ENCODE measurements at regions not wholly inside any gene's neighbourhood (a gene's known extent, or its start where the extent isn't known, plus 50 kb on each side); places are given as distances from the start of the nearest gene placed in this dataset.

DNA sequence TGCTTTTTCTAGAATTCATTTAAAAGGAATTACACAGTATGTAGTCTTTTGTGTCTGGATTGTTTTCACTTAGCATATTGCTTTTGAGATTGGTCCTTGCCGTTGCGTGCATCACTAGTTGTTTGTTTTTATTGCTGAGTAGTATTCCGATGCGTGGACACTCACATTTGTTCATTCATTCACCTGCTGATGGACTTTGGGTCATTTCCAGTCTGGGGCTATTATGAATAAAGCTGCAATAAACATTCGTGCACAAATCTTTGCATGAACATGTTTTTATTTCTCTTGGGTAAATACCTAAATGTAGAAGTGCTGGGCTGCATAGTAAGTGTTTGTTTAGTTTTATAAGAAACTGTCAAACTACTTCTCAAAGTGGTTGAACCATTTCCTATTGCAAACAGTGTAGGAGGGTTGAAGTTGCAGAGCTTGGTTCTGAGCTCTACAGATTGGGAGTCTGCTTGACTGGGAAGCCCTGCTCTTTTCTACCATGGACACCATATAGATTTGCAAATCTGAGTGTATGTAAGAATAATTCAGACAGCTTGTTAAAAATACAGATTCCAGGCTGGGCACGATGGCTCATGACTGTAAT lies 404.7 kb upstream of the PROX1 start:
- no peak for TF ChIP-seq TAF1 (IDR thresholded peaks at IDR 0.05; ENCODE audit: borderline replicate concordance, low read depth, low read length)
- TF ChIP-seq EP300 (IDR thresholded peaks at IDR 0.05; ENCODE audit: borderline replicate concordance in 1 of 2, low read depth in 1 of 2, low read length in 1 of 2): no peak
- TF ChIP-seq POLR2AphosphoS5 (IDR thresholded peaks at IDR 0.05; ENCODE audit: low read depth, low read length): no peak
- no peak for TF ChIP-seq RFX5 (IDR thresholded peaks at IDR 0.05; ENCODE audit: low read length)
- TF ChIP-seq, protein P1, sequence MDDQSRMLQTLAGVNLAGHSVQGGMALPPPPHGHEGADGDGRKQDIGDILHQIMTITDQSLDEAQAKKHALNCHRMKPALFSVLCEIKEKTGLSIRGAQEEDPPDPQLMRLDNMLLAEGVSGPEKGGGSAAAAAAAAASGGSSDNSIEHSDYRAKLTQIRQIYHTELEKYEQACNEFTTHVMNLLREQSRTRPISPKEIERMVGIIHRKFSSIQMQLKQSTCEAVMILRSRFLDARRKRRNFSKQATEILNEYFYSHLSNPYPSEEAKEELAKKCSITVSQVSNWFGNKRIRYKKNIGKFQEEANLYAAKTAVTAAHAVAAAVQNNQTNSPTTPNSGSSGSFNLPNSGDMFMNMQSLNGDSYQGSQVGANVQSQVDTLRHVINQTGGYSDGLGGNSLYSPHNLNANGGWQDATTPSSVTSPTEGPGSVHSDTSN (IDR thresholded peaks at IDR 0.05): no peak
- no peak for TF ChIP-seq CTCF (IDR thresholded peaks at IDR 0.05)
- TF ChIP-seq, protein P2, sequence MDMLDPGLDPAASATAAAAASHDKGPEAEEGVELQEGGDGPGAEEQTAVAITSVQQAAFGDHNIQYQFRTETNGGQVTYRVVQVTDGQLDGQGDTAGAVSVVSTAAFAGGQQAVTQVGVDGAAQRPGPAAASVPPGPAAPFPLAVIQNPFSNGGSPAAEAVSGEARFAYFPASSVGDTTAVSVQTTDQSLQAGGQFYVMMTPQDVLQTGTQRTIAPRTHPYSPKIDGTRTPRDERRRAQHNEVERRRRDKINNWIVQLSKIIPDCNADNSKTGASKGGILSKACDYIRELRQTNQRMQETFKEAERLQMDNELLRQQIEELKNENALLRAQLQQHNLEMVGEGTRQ (IDR thresholded peaks at IDR 0.05; ENCODE audit: borderline replicate concordance, low read depth, low read length): no peak

All from SK-N-SH (cell line).